ENCODE measurements at regions not wholly inside any gene's neighbourhood (a gene's known extent, or its start where the extent isn't known, plus 50 kb on each side); places are given as distances from the start of the nearest gene placed in this dataset.
"Not testable (repeated sequence)": the region's sequence is repeated elsewhere in the genome, so short reads cannot be mapped to it uniquely, and the experiment has no call there.

GRCh38 chr5:19140276-19140675, 847.7 kb downstream of the CDH18 start:
- H3K36me3 ChIP-seq (ENCODE audit: control insufficient read depth, insufficient read depth, low read length): no peaks in the 10 kb centered on the region
- TF ChIP-seq CTCF (IDR thresholded peaks at IDR 0.05; ENCODE audit: insufficient read depth, low read length, poor library complexity, severe bottlenecking): no peak
- no peak overlapping the region for H3K4me3 ChIP-seq (ENCODE audit: low read depth, low read length)
- no peaks in the 10 kb centered on the region for H3K27me3 ChIP-seq (ENCODE audit: control insufficient read depth, insufficient read depth, low read length)
- no peak for DNase-seq (ENCODE audit: low read depth)

GRCh38 chr5:19141937-19142524, 846.0 kb downstream of the CDH18 start:
- not testable (repeated sequence) for DNase-seq (ENCODE audit: low read depth); H3K27me3 ChIP-seq (ENCODE audit: control insufficient read depth, insufficient read depth, low read length); H3K4me3 ChIP-seq (ENCODE audit: low read depth, low read length); H3K36me3 ChIP-seq (ENCODE audit: control insufficient read depth, insufficient read depth, low read length)

- not testable (repeated sequence) for H3K27me3 ChIP-seq (ENCODE audit: control insufficient read depth, insufficient read depth, low read length); H3K4me3 ChIP-seq (ENCODE audit: low read depth, low read length); H3K36me3 ChIP-seq (ENCODE audit: control insufficient read depth, insufficient read depth, low read length); DNase-seq (ENCODE audit: low read depth)
Observed at GRCh38 chr5:19142713-19143414, 845.1 kb downstream of the CDH18 start.

GRCh38 chr5:19143935-19144334, 844.1 kb downstream of the CDH18 start:
- H3K4me3 ChIP-seq (ENCODE audit: low read depth, low read length): no peak overlapping the region
- H3K36me3 ChIP-seq (ENCODE audit: control insufficient read depth, insufficient read depth, low read length): no peaks in the 10 kb centered on the region
- TF ChIP-seq CTCF (IDR thresholded peaks at IDR 0.05; ENCODE audit: insufficient read depth, low read length, poor library complexity, severe bottlenecking): no peak
- no peaks in the 10 kb centered on the region for H3K27me3 ChIP-seq (ENCODE audit: control insufficient read depth, insufficient read depth, low read length)
- no peak for DNase-seq (ENCODE audit: low read depth)

GRCh38 chr5:19169426-19169825, 818.6 kb downstream of the CDH18 start:
- no peak for TF ChIP-seq CTCF (IDR thresholded peaks at IDR 0.05; ENCODE audit: insufficient read depth, low read length, poor library complexity, severe bottlenecking)
- Histone ChIP-seq H3K36me3 (ENCODE audit: control insufficient read depth, insufficient read depth, low read length) (no peaks in the 10 kb centered on the region), H3K27me3 (ENCODE audit: control insufficient read depth, insufficient read depth, low read length) (no peaks in the 10 kb centered on the region), H3K4me3 (ENCODE audit: low read depth, low read length) (no peak overlapping the region)
- DNase-seq (ENCODE audit: low read depth): no peak

- no peaks in the 10 kb centered on the region for H3K27me3 ChIP-seq (ENCODE audit: control insufficient read depth, insufficient read depth, low read length)
- DNase-seq (ENCODE audit: low read depth): no peak
- no peak for TF ChIP-seq CTCF (IDR thresholded peaks at IDR 0.05; ENCODE audit: insufficient read depth, low read length, poor library complexity, severe bottlenecking)
- no peaks in the 10 kb centered on the region for H3K36me3 ChIP-seq (ENCODE audit: control insufficient read depth, insufficient read depth, low read length)
- no peak overlapping the region for H3K4me3 ChIP-seq (ENCODE audit: low read depth, low read length)
Observed at GRCh38 chr5:19172926-19173470, 815.0 kb downstream of the CDH18 start.

All from kidney epithelial cell (primary cell).